Activated CD8-positive, alpha-beta memory T cell treated with anti-CD3 and anti-CD28 coated beads for 1 hour (primary cell): ENCODE measurements at regions not wholly inside any gene's neighbourhood (a gene's known extent, or its start where the extent isn't known, plus 50 kb on each side); places are given as distances from the start of the nearest gene placed in this dataset.
"Not testable (repeated sequence)": the region's sequence is repeated elsewhere in the genome, so short reads cannot be mapped to it uniquely, and the experiment has no call there.

ENCODE experiments used
- DNase-seq, 2 donors: peaks; one replicate each; pipeline ENCODE4 v3.0.0-alpha.2; 2020; ENCODE audit warnings: low read depth in 1 of 2; ENCODE audit errors: extremely low read depth in 1 of 2

DNA sequence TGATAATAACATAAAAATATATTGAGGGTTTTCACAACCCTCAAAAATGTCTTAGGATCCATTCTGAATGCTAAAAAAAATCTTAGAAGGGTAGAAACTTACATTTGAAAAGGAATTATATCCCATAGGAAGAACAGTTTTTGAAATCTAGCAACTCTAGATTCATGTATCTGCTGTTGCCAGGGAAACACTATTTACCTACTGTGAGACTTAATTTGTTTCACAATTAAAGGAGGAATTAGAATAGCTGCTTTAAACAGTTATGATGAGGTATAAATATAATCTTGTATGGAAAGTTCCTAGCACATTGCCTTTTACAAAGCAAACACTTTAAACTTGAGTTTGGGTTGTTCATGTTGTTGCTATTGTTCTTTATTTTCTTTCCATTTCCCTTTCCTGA is 988.2 kb downstream of the SUCLG1 start:
- DNase-seq: no peak

DNA sequence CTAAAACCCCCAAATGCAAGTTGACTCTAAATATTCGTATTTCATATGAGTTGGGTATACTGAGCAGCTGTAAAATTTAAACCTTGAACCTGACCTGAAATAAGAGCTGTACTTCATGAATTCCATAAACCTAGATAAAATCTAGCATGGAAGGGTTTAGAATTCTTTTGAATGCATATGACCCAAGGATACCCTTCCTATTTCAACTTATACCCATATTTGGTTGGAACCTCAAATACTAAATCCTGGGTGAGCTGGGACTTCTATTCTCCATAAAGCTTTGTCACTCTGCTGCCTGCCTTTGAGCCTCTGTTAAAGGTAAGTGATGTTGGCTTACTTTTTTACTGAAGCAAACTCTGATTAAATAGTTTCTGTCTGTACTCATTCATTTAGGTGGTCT is 994.6 kb downstream of the SUCLG1 start:
- DNase-seq: no peak

DNA sequence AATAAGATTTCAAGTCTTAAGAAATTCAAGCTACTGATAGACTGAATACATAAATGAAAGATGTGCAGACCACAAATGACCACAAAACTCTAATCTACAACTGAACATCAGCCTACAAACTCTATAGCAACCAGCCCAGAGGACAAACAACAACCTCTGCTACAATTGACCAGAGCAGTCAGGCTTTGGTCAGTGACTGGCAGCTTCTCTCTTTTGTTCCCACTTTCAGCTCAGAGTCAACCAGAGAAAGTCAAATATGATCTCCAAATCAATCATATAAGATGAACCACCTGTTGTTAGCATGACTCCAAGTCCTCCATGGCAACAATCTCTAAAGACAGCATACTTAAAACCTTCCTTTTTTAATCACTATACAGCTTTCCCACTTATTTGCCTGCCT is 996.2 kb downstream of the SUCLG1 start:
- DNase-seq: no peak

DNA sequence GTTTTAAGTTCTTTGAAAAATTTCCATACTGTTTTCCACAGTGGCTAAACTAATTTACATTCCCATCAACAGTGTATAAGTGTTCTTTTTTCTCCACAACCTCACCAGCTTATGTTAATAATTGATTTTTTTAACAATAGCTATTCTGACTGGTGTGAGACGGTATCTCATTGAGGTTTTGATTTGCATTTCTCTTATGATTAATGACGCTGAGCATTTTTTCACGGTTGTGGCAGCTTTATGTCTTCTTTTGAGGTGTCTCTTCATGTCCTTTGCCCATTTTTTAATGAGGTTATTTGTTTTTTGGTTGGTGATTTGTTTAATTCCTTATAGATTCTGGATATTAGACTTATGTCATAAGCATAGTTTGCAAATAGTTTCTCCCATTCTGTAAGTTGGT is 997.9 kb downstream of the SUCLG1 start:
- no peak for DNase-seq

DNA sequence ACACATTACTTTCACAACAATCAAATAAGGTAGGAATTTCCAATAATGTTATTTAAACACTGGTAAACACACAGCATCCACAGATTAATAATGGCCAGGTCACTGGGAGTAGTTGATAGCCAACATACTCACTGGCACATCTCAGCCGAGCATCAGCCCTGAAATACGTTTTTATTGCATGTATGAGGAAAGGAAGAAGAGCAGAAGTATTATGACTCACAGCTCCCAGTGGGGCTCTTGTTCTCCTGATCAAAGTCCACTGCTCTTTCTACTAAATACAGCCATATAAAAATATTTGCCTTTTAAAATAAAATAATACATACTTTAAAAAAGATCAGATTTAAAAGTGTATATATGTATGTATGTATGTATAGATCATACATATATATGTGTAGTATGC is 999.6 kb downstream of the SUCLG1 start:
- DNase-seq: no peak

DNA sequence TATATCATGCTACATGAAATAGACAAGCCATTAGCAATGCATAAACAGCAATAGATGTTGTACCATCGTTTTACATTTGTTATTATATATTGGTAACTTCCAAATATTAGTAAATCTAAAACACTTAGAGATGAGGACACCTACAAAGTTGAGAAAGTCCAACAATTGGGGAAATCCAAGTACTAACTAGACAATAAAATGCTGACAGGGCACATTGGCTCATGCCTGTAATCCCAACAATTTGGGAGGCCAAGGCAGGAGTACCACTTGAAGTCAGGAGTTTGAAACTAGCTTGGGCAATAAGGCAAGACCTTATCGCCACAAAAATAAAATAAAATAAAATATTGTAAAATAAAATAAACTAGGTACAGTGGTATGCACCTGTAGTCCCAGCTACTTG is 1023.1 kb downstream of the SUCLG1 start:
- DNase-seq: no peak

DNA sequence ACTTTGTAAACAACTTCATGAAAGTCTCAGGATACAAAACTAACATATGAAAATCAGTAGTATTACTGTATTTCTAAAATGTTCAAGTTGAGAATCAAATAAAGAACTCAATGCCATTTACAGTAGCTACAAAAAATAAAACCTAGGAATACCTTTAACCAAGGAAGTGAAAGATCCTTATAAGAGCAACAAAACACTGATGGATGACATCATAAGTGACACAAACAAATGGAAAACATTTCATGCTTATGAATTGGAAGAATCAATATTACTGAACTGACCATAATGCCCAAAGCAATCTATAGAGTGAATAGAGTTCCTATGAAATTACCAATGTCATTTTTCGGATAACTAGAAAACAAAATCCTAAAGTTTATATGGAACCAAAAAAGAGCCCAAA is 1038.1 kb downstream of the SUCLG1 start:
- DNase-seq: no peak

DNA sequence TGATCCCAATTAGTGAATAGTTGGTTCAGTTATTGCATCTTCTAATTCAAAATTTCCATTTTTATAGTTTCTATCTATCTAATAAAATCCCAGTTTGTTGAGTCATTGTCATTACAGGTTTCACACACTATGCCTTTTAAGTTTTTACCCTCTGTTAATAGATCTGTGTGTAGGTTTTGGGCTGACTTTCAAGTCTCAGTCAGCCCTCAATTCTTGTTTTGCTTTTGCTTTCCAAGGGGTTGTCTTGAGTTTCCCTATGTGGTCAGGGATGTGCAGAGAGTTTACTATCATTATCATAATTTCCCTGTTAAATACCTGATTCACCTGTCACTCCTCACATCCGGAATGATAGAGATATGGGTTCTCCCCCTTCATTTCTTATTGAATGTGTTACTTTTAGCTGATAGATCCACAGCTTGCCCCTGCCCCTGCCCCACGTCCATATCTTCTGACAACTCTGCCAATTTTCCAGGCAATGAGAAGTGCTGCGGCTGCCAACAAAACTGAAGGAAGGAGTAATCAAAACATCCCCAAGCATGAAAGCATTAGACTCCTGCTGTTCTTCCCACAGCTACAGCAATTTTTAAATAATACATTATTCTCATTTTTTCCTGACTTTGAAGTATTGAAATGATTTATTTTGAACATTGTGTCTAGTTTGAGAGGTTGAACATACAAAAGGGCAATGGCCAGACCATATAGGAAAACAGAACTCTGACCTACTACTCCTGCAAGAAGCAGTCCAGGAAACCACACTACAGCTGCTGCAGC is 1064.8 kb downstream of the SUCLG1 start:
- DNase-seq: no peak

DNA sequence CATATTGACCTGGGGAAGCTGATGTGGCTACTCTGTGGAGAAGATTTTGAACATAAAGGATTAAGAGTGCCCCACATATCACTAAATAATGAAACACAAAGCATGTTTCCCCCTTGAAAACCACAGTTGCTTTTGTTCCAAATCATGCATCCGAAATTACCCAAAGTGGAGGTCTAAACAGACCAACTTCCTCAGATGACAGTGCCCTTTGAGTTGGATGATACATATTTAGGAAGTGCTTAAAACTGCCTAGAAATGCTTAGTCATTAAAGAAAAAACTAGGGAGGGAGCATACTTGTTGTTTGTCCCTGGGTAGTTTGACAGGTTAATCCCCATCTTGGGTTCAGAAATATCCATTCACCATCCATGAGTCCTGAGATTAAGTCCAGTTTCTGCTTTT is 1070.3 kb downstream of the SUCLG1 start:
- DNase-seq: no peak

DNA sequence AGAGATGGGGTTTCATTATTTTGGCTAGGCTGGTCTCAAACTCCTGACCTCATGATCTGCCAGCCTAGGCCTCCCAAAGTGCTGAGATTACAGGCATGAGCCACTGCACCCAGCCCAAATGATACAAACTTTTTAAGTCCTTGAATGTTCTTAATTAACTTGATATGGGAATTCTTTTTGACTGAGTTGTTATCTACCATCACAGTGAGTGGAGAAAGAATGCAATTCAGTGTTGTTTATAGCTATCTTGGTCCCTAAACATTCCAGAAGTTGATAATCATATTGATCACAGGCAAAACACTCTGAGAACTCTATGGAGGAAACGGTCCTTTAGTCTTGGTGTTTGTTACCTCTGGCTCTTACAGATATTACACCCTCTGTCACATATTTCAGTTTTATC is 1072.5 kb downstream of the SUCLG1 start:
- no peak for DNase-seq

DNA sequence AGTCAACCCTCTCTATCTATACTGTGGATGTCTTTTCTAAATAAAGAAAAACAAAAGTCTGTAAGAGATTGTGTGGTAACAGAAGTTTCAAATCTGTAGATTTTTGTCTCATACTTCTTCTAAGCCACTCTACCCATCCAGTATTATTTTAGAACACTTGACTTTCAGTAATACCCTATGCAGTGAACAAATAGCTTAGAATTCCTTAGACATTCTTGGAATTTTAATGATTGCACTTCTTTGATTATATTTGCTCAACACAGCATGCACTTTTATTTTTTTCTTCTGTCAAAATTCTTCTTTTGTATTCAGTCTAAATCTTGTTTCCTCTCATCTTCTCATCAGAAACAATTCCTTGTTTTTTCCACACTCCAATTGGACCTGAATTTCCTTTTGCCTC is 1080.2 kb downstream of the SUCLG1 start:
- no peak for DNase-seq

DNA sequence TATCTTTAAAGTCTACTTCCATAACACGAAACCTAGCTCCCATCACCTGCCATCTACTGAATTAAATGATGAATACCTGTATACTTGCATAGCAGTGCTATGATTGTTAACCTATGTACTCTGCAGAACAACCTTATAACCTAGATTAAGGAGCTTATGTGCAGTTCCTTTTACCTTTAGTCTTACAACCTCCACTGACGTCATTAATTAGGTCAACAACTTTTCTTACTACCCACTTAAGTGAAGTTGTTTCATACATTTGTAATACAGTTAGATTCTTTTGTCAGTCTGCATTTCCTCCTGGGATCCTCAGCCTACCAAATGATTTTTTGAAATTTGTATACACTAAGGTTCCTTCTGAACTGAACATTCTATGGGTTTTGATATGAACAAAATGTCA is 1082.3 kb downstream of the SUCLG1 start:
- no peak for DNase-seq

DNA sequence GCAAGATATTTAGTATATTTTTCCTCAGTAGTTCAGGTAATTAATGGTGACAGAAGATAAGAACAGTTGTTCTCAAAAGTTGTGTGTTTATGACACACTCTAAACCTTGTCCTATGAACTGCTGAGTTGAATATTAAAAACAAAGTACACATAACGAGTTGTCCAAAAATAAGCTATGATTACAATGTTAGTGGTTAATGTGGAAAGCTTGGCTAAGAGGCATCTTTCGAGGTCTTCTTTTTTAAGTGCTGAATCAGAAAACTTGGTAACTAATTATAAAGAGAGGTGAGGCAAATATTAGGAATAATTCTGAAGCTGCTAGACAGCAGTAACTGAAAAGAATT is 1088.7 kb downstream of the SUCLG1 start:
- no peak for DNase-seq

DNA sequence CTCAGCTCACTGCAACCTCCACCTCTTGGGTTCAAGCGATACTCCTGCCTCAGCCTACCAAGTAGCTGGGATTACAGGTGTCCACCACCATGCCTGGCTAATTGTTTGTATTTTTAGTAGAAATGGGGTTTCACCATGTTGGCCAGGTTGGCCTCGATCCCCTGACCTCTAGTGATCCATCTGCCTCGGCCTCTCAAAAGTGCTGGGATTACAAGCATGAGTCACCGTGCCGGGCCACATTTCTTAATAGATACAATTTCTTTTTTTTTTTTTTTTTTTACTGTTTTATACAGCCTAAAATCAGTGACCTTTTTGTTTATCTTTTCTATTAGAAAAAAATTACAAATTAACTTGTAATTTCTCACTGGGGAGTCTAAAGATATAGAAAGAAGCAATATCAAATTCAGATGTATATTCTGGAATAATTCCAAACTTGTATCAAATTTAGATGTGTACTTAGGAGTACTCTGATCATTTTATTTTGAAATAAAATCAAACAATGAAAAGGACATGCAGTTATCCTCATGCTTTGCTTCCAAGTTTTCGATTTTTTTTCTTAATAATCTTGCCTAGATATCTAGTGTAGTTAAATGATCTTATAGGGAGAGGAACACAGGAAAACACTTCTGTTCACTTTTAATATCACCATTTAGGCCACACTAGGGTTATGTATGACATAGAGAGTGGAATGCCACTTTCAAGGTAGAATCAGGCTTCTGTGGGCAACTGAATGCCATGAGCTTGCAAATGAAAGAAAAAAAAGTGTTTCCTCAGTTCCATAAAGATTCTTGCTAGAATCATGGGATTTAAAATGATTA is 1089.3 kb downstream of the SUCLG1 start:
- no peak for DNase-seq

DNA sequence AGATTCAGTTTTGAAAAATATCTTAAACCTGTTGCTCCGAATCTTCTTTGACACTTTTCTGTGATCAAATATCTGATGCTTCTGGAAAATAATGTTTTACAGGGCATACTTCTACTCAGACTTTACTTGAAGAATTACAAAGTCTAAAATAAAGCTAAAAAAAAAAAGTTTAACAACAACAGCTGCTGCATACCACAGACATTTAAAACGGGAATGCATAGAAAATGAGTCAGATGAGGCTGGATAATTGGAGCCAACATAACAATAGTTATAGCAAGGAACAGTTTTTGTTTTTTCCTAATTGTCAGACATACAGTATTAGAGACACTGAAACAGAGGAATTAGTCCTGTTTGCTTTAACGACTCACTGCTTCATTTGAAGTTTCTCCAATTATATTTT is 1090.2 kb downstream of the SUCLG1 start:
- DNase-seq: no peak

DNA sequence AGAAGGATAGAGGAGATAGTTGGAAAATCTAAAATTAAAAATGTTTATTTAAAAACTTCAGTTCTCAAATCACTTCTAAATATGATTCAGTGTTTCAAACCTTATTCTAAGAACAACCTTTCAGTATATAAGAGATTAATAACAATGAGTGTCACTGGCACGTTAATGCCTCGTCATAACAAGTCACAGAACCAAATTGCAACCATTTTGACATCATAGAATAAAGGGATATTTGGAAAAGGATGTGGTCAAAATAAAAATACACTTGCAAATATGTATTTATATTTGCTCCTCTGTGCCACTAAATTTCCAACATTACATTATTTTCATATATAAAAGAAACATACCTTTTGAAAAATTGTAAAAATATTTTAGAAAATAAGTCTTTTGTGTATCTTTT is 1090.6 kb downstream of the SUCLG1 start:
- no peak for DNase-seq

DNA sequence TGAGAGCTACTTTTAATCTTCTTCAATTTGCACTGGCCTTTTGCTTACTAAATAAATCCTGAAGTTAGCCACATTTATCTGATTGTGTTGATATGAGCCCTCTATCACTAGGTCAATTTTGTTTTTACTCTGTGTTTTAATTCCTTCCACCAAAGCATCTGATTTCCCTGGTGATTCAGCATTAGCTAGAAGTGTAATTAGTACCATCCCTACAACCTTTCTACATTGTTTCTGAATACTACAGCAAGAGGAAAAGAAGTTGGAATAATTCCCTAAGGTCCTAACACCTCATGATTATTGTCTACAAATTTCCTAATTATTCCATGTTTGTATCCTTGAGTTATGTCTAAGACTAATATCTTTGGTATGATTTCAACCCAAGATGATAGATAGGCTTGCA is 1093.6 kb downstream of the SUCLG1 start:
- DNase-seq: no peak

DNA sequence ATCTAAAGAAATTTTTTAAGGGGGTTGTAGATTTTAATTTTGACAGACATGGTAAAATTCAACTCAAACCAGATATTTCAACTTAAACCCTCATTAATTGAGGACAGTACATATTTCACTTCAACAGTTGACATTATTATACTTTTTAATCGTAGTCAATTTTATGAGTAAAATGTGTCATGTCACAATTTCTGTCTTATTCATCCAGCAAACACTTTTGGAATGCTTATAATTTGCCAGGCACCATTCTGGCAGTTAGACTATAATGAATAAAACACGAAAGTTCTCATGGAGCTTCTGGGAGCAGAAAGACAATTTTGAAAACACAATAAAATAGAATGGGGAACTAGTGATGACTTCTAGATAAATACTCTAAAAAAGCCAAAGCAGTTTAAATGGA is 1094.8 kb downstream of the SUCLG1 start:
- DNase-seq: no peak

DNA sequence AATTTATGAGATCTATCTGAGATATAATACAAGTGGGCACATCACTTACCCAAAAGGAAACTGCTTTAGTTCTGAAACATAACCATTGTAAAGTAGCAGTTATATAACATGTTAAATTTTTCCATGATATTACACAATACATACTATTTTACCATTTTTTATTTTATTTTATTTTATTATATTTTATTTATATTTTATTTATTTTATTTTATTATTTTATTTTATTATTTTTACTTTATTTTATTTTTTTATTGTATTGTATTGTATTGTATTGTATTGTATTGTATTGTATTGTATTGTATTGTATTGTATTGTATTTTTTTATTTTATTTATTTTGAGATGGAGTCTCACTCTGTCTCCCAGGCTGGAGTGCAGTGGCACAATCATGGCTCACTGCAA is 1095.9 kb downstream of the SUCLG1 start:
- DNase-seq: not testable (repeated sequence)

DNA sequence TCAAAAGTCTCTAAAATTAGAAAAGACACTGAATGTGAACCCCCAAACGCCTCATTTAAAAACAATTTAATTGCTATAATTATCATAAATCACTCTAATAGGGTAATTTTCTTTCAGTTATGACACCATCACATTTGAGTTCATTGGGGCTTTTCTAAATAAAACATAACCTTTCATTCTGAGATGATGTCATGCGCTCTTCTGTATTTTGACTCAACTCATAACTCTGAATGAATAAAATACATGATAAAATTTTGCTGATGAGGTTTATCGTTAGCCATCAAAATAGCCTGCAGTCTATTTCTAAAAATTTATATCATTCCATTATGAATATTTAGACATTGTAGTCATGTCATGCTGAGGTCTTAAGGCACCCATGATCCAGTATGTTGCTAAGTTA is 1099.7 kb downstream of the SUCLG1 start:
- DNase-seq: no peak

DNA sequence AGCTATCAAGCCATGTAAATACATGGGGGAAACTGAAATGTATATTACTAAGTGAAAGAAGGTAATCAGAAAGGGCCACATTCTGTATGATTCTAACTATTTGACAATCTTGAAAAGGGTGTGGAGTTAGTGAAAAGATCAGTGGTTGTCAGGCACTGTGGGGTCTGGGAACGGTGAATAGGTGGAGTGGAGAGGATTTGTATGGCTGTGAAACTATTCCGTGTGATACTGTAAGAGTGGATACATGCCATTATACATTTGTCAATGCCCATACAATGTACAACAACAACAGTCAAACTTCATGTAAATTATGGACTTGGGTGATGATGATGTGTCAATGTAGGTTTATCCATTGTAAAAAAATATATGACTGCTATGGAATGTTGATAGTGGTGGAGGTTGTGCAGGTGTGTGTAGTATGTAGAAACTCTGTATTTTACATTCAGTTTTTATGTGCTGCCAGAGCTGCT is 1116.2 kb downstream of the SUCLG1 start:
- no peak for DNase-seq

DNA sequence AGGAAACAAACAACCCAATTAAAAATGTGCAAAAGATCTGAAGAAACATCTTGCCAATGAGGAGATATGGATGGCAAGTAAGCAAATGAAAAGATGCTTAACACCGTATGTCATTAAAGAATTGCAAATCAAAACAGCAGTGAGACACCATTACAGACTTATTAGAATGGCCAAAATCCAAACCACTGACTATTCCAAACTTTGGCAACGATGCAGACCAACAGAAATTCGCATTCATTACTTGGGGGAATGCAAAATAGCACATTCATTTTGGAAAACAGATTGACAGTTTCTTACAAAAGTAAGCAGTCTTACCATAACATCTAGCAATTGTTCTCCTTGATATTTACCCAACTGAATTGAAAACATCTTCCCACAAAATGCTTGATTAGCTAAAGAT is 1118.7 kb downstream of the SUCLG1 start:
- DNase-seq: no peak
